Loucy (cell line): ENCODE measurements at regions not wholly inside any gene's neighbourhood (a gene's known extent, or its start where the extent isn't known, plus 50 kb on each side); places are given as distances from the start of the nearest gene placed in this dataset.

Experiments used
- H2AFZ ChIP-seq: fragments of 200-600 bp; sonication (generic); 2 replicates; pipeline ENCODE4 v1.6.0; 2016; ENCODE audit warnings: antibody characterized with exemption, mild to moderate bottlenecking, low read length, moderate library complexity
- H3F3A ChIP-seq: fragments of 200-600 bp; 2 replicates; pipeline ENCODE4 v1.6.0; 2016; ENCODE audit warnings: antibody characterized with exemption, low read depth, mild to moderate bottlenecking
- H3K27me3 ChIP-seq: fragments of 200-600 bp; sonication (generic); 2 replicates; pipeline ENCODE4 v1.6.1; 2014; ENCODE audit warnings: low read length, mild to moderate bottlenecking; ENCODE audit not compliant: insufficient read depth, poor library complexity, severe bottlenecking
- H3K36me3 ChIP-seq: fragments of 200-600 bp; sonication (generic); 2 replicates; pipeline ENCODE4 v1.6.1; 2016; ENCODE audit warnings: low read length; ENCODE audit not compliant: insufficient read depth
- H3K4me1 ChIP-seq: fragments of 200-600 bp; sonication (generic); 2 replicates; pipeline ENCODE4 v1.5.1; 2014; ENCODE audit warnings: low read length, mild to moderate bottlenecking; ENCODE audit not compliant: insufficient read depth, poor library complexity, severe bottlenecking
- H3K4me2 ChIP-seq: fragments of 200-600 bp; sonication (generic); 2 replicates; pipeline ENCODE4 v1.6.0; 2014; ENCODE audit warnings: antibody characterized with exemption, low read length, low read depth, mild to moderate bottlenecking; ENCODE audit not compliant: poor library complexity, severe bottlenecking
- H3K4me3 ChIP-seq: fragments of 200-600 bp; sonication (generic); 2 replicates; pipeline ENCODE4 v1.5.1; 2014; ENCODE audit warnings: low read length, mild to moderate bottlenecking, mixed read lengths; ENCODE audit not compliant: poor library complexity, severe bottlenecking
- H3K79me2 ChIP-seq: fragments of 200-600 bp; sonication (generic); 2 replicates; pipeline ENCODE4 v1.6.1; 2014; ENCODE audit warnings: low read length; ENCODE audit not compliant: insufficient read depth
- H3K9ac ChIP-seq: fragments of 200-600 bp; sonication (generic); 2 replicates; pipeline ENCODE4 v1.6.0; 2014; ENCODE audit warnings: mild to moderate bottlenecking, low read depth, low read length, moderate library complexity; ENCODE audit not compliant: poor library complexity, severe bottlenecking
- H3K9me2 ChIP-seq: fragments of 200-600 bp; sonication (generic); replicated peaks from 2 replicates; pipeline ENCODE4 v1.6.1; 2016; ENCODE audit warnings: low read depth, low read length, mixed read lengths
- H3K9me3 ChIP-seq: fragments of 200-600 bp; sonication (generic); 2 replicates; pipeline ENCODE4 v1.6.1; 2014; ENCODE audit warnings: mild to moderate bottlenecking, antibody characterized with exemption, low read length, low read depth; ENCODE audit not compliant: insufficient read depth
- H4K20me1 ChIP-seq: fragments of 200-600 bp; sonication (generic); 2 replicates; pipeline ENCODE4 v1.6.0; 2014; ENCODE audit warnings: antibody characterized with exemption, low read length, mild to moderate bottlenecking; ENCODE audit not compliant: insufficient read depth, poor library complexity, severe bottlenecking
- EZH2phosphoT487 ChIP-seq: fragments of 200-600 bp; IDR thresholded peaks from 2 replicates; pipeline ENCODE4 v1.6.1; 2018; ENCODE audit warnings: antibody characterized with exemption, mild to moderate bottlenecking, moderate library complexity, borderline replicate concordance
- TF ChIP-seq, protein P1 (sequence below): fragments of 200-600 bp; sonication (generic); conservative IDR thresholded peaks from 2 replicates; pipeline ENCODE4 v1.5.1; 2014; ENCODE audit warnings: mild to moderate bottlenecking, antibody characterized with exemption, low read length

DNA sequence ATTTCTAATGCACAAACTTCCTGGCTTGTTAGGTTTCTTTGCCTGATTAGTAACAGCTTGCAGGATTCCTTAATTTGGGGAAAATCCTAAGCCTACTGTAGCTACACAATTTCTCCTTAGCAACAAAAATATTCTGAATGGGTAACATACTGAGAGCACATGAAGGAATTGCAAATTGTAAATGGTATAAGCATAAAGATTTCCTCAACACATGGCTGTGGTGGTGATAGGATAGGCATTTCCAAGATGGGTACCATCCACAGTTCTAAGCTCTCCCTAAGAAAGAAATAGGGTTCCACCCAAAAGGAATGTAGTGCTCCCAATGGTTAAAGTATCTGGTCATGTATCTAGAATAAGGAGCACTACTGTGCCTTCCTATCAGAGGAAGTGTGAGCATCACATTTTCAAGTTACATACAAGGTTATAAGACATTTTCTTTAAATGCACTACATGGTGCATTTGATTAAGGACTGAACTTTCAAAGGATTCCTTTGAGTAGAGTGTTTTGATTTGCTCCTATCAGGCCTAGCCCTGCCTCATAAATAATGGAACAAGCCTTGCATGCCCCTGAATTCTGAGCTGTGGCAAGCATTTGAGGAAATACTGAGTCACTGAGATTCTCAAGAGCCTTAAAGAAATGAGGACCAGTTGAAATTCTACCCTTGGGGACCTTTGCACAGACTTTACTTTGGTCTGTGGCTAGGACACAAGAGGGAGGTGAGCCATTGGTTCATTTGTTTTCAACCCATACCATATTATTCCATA is 286.4 kb downstream of the PTBP2 start:
- Histone ChIP-seq H2AFZ (no peak overlapping the region), H3K9me2 (no peaks in the 10 kb centered on the region), H3K4me2 (no peak overlapping the region), H3K9ac (no peak overlapping the region), H3K79me2 (no peaks in the 10 kb centered on the region), H3K36me3 (no peaks in the 10 kb centered on the region), H3K4me1 (no peaks in the 10 kb centered on the region), H3F3A (no peaks in the 10 kb centered on the region), H3K27me3 (no peaks in the 10 kb centered on the region), H3K9me3 (no peaks in the 10 kb centered on the region), H3K4me3 (no peak overlapping the region), H4K20me1 (no peaks in the 10 kb centered on the region)
- no peak for TF ChIP-seq EZH2phosphoT487
- TF ChIP-seq, protein P1, sequence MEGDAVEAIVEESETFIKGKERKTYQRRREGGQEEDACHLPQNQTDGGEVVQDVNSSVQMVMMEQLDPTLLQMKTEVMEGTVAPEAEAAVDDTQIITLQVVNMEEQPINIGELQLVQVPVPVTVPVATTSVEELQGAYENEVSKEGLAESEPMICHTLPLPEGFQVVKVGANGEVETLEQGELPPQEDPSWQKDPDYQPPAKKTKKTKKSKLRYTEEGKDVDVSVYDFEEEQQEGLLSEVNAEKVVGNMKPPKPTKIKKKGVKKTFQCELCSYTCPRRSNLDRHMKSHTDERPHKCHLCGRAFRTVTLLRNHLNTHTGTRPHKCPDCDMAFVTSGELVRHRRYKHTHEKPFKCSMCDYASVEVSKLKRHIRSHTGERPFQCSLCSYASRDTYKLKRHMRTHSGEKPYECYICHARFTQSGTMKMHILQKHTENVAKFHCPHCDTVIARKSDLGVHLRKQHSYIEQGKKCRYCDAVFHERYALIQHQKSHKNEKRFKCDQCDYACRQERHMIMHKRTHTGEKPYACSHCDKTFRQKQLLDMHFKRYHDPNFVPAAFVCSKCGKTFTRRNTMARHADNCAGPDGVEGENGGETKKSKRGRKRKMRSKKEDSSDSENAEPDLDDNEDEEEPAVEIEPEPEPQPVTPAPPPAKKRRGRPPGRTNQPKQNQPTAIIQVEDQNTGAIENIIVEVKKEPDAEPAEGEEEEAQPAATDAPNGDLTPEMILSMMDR, result no peak

DNA sequence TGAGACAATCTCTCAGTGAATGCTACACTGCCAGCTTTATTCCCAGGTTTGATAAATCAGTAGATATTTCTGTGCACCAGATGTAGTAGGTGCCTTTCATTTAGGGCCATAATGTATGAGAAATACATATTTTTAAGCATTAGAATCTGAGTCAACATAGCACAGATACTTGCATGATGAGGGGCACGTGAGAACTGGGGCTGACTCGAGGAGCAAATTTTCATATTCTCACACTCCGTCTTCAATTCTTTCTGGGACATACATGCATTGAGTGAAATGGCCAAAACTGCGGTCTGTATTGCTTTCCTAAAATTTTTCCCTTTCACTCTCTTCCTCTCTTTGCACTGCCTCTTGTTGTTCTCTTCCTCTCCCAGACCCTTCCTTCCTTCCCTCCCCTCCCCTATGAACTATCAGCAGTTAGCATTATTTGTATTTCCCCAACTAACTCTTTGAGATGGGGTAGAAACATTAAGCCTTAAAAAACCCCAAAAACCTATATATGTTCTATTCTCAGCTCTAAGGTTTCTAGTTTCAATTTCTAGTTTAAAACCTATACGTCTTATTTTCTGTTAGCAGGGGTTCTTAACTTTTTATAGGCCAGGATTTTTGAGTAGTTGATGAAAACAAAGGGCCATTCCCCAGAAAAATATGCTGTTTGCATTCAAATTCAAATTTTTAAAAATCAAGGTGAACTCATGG is 289.1 kb downstream of the PTBP2 start:
- H3K9me2 ChIP-seq, result no peaks in the 10 kb centered on the region
- H3K36me3 ChIP-seq, result no peaks in the 10 kb centered on the region
- H3K79me2 ChIP-seq, result no peaks in the 10 kb centered on the region
- no peaks in the 10 kb centered on the region for H3F3A ChIP-seq
- H4K20me1 ChIP-seq, result no peaks in the 10 kb centered on the region
- no peak overlapping the region for H3K4me2 ChIP-seq
- H3K27me3 ChIP-seq, result no peaks in the 10 kb centered on the region
- no peaks in the 10 kb centered on the region for H3K9me3 ChIP-seq
- H2AFZ ChIP-seq, result no peak overlapping the region
- TF ChIP-seq, protein P1, result no peak
- TF ChIP-seq EZH2phosphoT487, result no peak
- H3K4me3 ChIP-seq, result no peak overlapping the region
- H3K4me1 ChIP-seq, result no peaks in the 10 kb centered on the region
- H3K9ac ChIP-seq, result no peak overlapping the region

DNA sequence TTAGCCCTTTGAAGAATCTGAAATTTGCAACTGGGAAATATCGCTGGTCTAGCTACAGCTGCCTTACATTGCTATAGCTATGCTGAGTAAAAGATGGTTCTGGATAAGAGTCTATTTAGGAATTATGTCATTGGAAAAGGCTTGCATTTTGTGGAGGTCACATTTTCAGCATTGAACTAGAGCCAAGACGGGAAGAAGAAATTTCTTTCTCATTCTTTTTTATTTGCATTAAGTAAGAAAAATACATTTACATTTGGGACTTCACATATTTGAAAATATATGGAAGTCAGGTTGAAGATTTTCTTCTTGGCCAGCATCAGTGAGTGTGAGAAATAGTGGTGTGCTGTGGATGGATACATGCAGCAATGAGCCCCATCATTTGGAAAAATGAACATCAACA is 291.6 kb downstream of the PTBP2 start:
- H3K4me3 ChIP-seq, result no peak overlapping the region
- H3K4me2 ChIP-seq, result no peak overlapping the region
- H3K27me3 ChIP-seq, result no peaks in the 10 kb centered on the region
- H3F3A ChIP-seq, result no peaks in the 10 kb centered on the region
- no peak overlapping the region for H3K9ac ChIP-seq
- no peak overlapping the region for H2AFZ ChIP-seq
- H3K36me3 ChIP-seq, result no peaks in the 10 kb centered on the region
- H3K79me2 ChIP-seq, result no peaks in the 10 kb centered on the region
- H3K9me3 ChIP-seq, result no peaks in the 10 kb centered on the region
- no peak for TF ChIP-seq EZH2phosphoT487
- TF ChIP-seq, protein P1, result no peak
- no peaks in the 10 kb centered on the region for H3K9me2 ChIP-seq
- no peaks in the 10 kb centered on the region for H3K4me1 ChIP-seq
- H4K20me1 ChIP-seq, result no peaks in the 10 kb centered on the region
